ENCODE measurements at regions not wholly inside any gene's neighbourhood (a gene's known extent, or its start where the extent isn't known, plus 50 kb on each side); places are given as distances from the start of the nearest gene placed in this dataset.

GRCh38 chrY:14468151-14468683 is 56.1 kb upstream of the NLGN4Y start:
- TF ChIP-seq, protein P1, sequence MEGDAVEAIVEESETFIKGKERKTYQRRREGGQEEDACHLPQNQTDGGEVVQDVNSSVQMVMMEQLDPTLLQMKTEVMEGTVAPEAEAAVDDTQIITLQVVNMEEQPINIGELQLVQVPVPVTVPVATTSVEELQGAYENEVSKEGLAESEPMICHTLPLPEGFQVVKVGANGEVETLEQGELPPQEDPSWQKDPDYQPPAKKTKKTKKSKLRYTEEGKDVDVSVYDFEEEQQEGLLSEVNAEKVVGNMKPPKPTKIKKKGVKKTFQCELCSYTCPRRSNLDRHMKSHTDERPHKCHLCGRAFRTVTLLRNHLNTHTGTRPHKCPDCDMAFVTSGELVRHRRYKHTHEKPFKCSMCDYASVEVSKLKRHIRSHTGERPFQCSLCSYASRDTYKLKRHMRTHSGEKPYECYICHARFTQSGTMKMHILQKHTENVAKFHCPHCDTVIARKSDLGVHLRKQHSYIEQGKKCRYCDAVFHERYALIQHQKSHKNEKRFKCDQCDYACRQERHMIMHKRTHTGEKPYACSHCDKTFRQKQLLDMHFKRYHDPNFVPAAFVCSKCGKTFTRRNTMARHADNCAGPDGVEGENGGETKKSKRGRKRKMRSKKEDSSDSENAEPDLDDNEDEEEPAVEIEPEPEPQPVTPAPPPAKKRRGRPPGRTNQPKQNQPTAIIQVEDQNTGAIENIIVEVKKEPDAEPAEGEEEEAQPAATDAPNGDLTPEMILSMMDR (IDR thresholded peaks at IDR 0.05): no peak
- TF ChIP-seq POLR2A (IDR thresholded peaks at IDR 0.05): no peak

Measured in testis (tissue), 2 donors.